GM21576 (cell line): ENCODE measurements at regions not wholly inside any gene's neighbourhood (a gene's known extent, or its start where the extent isn't known, plus 50 kb on each side); places are given as distances from the start of the nearest gene placed in this dataset.
A peak's percentile ranks its signal among the peaks of the same experiment; 100 is the strongest.

Experiments
- ATAC-seq: cut with Tn5 transposase; IDR thresholded peaks from one replicate; pipeline ENCODE4 v1.9.1; 2021; ENCODE audit warnings: mild to moderate bottlenecking, moderate library complexity; ENCODE audit not compliant: unreplicated experiment

DNA sequence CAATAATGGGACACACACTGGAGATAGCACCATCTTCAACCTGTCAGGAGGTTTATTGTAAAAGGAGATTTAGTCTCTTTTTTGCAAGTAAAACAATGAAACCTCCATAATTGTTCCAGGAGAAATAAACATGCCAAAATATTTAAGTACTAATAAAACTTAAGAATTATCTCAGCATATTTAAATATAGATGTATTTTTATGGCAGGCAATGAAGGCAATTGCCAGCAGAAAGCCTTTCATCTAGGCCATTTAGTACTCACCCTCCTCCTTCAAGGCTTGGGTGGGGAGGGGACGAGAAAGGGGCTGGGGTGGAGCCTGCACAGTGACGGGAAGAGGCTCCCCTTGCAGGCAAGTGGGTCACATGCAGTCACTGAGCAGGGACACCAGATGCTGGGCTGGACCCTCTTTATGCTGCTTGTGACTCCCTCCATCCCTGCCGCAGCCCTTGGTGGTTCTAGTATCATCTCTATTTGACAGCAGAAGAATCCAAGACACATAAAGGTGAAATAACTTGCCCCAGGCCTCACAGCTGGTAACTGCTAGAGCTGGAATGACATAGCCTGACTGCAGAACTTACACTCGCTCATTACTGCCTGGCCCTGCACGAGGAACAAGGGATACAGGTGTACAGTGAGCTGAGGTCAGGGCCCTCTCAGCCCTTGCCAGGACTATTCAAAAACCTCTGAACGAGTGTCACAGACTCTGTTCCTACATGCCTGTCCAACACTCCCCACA, 449.5 kb upstream of the ZMIZ1 start:
- ATAC-seq = no peak

DNA sequence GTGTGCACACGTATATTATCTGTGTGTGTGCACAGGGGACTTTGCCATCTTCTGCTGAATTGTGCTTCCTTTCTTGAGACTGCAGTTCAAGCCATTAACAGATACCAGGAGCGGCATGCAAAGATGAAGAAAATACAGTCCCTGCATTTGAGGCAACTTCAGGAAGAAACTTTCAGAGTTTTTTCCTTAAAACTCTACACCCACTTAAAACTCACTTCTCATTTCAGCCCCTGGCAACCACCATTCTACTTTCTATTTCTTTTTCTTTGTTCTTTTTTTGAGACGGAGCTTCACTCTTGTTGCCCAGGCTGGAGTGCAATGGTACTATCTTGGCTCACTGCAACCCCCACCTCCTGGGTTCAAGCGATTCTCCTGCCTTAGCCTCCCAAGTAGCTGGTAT, 448.9 kb upstream of the ZMIZ1 start:
- no peak for ATAC-seq

- no peak for ATAC-seq
Observed at GRCh38 chr10:78620985-78621799, 447.6 kb upstream of the ZMIZ1 start.

DNA sequence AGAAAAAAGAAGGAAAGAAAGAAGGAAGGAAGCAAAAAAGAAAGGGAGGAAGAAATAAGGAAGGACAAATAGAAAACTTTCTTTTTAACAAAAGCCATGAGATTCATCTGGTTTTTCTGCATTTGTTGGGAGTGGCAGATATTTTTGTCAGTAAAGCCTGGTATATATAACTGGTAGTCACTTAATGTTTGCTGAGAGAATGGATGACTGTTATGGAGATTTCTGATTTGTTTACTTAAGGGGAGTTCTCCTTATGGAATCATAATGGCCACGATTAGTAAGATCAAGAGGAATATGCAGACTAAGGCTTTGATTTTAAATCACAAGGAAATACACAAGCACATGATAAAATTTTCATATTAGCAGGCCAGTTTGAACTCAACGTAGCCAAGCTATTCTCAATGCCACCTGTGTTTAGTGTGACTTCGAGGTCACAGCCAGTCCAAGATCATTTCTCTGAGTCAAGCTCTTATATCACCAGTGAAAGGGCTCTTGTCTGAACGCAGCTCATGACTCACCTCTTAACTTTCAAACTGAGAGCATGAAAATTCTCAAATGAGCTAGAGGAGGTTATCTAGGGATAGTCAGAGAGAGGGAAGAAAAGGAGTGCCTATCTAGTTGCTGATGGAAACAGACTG, 445.1 kb upstream of the ZMIZ1 start:
- no peak for ATAC-seq

DNA sequence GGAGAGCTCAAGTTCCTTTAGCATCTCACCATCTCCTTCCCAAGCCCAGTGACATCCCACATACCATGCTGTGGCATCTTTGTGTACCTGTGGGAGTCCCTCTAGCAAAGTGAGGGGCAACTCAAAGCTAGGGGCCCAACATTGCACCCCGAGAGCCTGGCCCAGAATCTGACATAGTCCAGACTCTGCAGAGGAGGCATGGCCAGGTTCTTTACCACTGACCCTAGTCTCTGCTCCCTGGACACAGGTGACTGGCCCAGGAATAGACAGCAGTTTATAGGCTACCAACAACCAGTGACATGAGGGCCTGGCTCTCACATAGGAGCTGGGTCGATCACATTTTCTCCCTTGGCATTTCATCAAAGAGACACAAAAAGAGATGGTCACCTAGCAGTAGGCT, 444.0 kb upstream of the ZMIZ1 start:
- no peak for ATAC-seq

GRCh38 chr10:78626471-78626870, 442.3 kb upstream of the ZMIZ1 start:
- no peak for ATAC-seq

DNA sequence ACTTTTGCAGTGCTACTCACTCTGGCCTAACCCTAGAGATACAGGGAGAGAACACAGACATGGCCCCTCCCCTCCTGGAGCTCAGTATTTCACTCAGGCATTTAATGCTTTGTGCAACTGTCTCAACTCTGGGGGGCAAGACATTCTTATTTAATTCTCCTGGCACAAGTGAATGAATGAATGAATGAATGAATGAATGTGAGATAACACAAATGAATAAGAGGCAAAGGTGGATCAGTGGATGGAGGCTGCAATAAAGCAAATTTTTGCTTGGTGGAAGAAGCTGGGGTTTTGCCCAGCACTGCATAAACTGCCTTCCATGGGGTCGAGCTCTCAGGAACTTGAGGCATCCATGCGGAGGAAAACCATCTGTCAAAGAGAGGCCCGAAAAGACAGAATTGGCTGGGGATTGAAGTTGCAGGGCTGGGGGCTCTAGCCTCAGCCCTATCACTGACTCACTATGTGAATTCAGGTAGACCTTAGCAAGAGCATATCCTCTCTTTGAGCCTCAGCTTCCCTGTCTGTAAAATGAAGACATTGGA, 441.4 kb upstream of the ZMIZ1 start:
- no peak for ATAC-seq

DNA sequence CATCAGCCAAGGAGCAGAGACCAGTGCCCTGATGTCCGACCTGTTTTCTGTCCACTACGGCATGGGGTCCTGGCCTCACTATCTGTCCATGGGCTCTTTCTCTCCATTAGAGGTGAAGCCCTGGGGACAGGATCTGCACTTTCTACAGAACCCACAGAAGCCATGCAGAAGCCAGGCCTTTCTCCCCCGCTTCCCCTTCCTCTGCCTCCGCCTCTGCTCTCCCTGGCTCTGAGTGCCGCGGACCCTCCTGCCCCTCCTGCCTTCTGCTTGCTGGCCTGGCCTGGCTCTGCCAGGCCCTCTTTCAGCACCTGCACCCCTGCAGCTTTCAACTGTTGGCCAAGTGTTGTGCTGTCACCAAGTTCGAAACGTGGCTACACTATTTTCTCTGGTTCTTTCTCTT, 439.8 kb upstream of the ZMIZ1 start:
- no peak for ATAC-seq

DNA sequence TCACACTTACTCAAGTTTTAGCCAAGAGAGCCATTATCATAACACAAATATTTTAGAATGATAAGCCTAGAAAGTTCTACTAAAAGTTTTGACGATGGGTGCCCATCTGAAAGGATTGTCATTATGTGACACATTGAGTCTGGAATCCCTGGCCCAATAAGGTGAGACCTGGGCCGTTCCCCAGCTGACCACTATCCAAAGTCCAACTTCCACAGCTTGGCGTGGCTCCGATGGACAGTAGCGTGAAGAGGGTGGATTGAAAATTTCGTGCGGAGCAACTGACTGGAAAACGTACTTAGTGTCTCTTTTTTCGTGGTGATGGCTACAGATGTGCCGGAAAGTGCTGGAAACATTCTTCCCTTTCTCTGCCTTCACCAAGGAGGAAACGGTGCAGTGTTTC, 439.0 kb upstream of the ZMIZ1 start:
- ATAC-seq = no peak

DNA sequence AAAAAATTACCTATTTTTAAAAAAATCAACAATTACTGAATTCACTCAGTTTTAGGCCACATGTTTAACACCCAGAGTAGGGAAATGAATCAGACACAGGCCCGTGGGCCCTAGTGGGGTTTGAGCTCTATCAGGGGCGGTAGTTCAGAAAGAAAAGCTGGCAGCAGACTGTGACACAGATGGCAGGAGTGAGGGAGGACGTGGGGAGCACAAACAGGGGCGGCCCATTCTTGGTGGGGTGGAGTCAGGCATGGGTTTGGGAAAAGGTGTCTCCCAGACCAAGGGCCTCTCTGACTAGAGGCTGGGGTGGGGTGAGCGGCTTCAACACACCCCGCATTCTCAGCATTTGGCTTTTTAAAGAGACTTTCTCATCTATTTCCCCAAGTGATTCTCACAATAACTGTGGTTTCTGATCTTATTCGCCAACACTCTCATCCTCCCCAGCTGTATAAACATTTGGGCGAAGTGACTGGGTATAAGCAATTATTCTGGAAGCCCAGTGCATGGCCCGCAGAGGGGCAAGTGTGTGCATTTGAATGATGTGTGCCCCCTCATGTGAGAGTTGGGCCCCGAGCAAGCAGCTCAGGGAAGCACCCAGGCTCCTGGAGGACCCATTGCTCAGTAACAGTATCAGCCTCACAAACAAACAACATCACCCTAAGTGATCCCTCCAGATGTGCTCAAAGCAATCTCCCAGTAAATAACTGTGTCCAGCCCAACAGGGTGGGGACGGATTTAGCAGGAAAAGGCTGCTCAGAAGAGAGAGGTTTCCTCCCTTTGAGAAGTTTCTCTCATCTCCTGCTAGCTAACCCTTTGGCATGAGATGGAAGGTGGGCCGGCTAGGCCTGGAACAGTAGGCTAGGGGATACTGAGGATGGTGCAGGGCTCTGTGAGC, 437.6 kb upstream of the ZMIZ1 start:
- ATAC-seq = peak; percentile 47

- no peak for ATAC-seq
Observed at GRCh38 chr10:78634389-78634815, 434.4 kb upstream of the ZMIZ1 start.

DNA sequence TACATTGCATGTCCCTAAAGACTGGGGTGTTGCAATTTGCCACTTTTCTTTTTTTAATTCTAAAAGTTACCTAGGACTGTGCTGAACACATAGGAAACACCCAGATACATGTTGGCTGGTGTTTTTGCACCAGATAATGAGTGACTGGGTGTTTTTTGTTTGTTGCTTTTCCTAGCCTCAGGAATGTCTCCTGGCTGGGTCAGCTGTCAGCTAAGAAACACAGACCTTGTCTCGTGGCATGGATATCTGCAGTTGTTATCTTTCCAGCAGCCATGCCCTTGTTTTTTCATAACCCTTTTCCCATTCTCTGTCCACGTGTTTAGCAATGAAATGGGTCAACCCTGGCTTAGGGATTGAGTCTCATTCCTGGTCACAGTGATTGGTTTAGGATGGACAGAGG, 433.9 kb upstream of the ZMIZ1 start:
- ATAC-seq = no peak

GRCh38 chr10:78639629-78640028, 429.1 kb upstream of the ZMIZ1 start:
- no peak for ATAC-seq

GRCh38 chr10:78640796-78641636, 427.8 kb upstream of the ZMIZ1 start:
- ATAC-seq = no peak

DNA sequence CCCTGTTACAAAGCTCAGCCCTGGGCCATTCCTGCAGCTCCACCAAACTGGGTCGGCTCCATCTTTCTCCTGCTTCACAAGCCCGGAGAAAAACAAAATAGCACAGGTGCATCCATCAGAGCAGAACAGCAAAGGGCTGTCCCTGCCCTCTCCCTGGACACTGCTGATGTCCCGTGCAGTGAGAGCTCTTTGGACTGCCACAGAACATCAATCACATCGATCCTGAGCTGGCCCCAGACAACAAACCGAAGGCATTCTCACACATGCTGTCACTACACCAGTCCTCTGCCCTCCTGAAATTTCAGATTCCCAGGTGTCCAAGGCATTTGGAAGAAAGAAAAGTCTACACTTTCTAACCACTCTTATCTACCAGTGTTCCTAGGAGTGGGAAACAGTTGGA, 427.1 kb upstream of the ZMIZ1 start:
- ATAC-seq = no peak

DNA sequence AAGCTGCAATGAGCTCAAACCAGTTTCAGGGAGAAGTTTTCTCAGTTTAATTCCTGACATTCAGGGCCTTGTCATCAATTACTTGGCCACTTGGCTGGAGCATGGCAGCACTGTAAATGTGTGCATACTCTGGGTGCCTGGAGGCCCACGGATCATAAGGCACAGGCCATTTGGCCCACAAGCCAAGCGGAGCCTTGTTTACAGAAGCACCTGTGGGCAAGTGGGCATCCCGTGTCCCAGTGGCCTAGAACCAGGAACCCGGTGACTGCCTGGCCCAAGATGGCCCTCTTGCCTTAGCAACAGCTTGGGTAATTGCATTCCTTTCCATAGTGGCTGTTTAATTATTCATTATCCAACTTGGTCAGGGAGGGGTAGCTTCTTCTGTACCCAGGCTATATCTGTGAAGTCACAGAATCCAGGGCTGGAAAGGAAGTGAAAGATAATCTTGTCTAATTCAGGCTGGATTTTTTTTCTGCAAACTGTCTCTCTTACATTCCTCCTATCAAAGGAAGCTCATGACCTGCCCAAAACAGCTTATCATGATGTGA, 426.4 kb upstream of the ZMIZ1 start:
- no peak for ATAC-seq

DNA sequence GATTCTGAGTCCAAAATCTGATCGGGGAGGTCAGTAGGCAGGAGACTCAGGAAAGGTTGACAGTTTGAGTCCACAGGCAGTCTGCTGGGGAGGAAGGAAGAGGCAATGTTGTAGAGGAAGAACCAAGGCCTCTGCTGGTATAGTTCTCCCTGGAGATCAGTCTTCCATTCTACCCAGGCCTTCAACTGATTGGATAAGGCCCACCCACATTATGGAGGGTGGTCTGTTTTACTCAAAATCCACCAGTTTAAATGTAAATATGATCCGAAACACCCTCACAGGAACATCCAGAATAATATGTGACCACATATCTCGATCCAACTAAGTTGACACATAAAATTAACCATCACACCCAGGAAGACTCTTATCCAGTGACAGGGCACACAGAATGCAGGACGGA, 425.3 kb upstream of the ZMIZ1 start:
- no peak for ATAC-seq

GRCh38 chr10:78644550-78644949, 424.2 kb upstream of the ZMIZ1 start:
- ATAC-seq = no peak

DNA sequence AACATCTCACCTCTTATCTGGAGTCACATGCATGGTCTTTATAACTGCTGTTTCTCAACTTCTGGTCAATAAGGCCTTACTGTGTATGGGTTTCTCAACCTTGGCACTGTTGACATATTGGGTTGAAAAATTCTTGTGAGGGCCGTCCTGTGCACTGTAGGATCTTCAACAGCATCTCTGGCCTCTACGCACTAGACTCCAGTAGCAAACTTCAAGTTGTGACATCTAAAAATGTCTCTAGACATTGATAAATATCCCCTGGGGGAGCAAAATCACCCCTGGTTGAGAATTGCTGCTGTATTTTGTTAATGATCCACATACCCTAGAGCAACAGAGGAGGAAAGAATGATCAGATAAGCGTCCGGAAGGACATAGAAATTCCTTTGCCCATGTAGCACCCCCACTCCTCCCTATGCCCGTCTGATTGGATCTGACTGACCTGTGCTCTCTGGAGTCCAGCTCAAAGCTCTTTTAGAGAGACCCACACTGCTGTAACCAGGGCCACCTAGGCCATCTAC, 423.5 kb upstream of the ZMIZ1 start:
- no peak for ATAC-seq
